ENCODE measurements at regions not wholly inside any gene's neighbourhood (a gene's known extent, or its start where the extent isn't known, plus 50 kb on each side); places are given as distances from the start of the nearest gene placed in this dataset.

GRCh38 chr16:86679490-86679889 lies 101.1 kb downstream of the FOXL1 start:
- TF ChIP-seq CTCF (IDR thresholded peaks at IDR 0.05) = no peak
- no peak for TF ChIP-seq POLR2A (IDR thresholded peaks at IDR 0.05)

Data from ovary (tissue), 3 donors.